ENCODE measurements at regions not wholly inside any gene's neighbourhood (a gene's known extent, or its start where the extent isn't known, plus 50 kb on each side); places are given as distances from the start of the nearest gene placed in this dataset.

DNA sequence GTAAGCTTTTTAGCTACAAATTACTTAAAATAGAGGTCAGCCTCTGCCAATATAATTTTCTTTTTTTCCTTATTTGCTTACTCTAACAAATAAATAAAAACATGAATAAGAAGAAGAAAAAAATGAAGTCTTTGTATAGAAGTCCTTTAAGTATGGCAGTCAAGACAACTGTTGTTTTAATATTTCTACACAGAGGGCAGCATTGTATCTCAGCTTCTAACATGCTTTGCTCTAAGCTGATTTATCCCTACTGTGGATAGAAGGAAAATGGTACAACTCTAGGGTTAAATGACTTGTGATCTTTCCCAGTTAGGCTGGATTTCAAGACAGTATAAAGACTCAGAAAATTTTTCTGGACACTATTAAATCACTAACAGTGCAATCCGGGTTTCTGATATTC lies 104.3 kb upstream of the MEIS2 start:
- TF ChIP-seq, protein P1, sequence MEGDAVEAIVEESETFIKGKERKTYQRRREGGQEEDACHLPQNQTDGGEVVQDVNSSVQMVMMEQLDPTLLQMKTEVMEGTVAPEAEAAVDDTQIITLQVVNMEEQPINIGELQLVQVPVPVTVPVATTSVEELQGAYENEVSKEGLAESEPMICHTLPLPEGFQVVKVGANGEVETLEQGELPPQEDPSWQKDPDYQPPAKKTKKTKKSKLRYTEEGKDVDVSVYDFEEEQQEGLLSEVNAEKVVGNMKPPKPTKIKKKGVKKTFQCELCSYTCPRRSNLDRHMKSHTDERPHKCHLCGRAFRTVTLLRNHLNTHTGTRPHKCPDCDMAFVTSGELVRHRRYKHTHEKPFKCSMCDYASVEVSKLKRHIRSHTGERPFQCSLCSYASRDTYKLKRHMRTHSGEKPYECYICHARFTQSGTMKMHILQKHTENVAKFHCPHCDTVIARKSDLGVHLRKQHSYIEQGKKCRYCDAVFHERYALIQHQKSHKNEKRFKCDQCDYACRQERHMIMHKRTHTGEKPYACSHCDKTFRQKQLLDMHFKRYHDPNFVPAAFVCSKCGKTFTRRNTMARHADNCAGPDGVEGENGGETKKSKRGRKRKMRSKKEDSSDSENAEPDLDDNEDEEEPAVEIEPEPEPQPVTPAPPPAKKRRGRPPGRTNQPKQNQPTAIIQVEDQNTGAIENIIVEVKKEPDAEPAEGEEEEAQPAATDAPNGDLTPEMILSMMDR (IDR thresholded peaks at IDR 0.05), result no peak
- TF ChIP-seq POLR2A (IDR thresholded peaks at IDR 0.05), result no peak
- no peak for TF ChIP-seq POLR2AphosphoS5 (IDR thresholded peaks at IDR 0.05)
- no peak for TF ChIP-seq EP300 (IDR thresholded peaks at IDR 0.05)
